GM23248 (cell line): ENCODE measurements at regions not wholly inside any gene's neighbourhood (a gene's known extent, or its start where the extent isn't known, plus 50 kb on each side); places are given as distances from the start of the nearest gene placed in this dataset.

Source experiments
- DNase-seq: peaks from one replicate; pipeline ENCODE4 v3.0.0-alpha.2; 2015
- H2AFZ ChIP-seq: fragments of 200-600 bp; sonication (generic); 2 replicates; pipeline ENCODE4 v1.6.1; 2016; ENCODE audit warnings: antibody characterized with exemption
- H3F3A ChIP-seq: fragments of 200-600 bp; sonication (generic); 2 replicates; pipeline ENCODE4 v1.6.1; 2016; ENCODE audit warnings: mild to moderate bottlenecking, antibody characterized with exemption, mixed run types; ENCODE audit not compliant: insufficient read depth
- H3K27ac ChIP-seq: fragments of 200-600 bp; sonication (generic); 2 replicates; pipeline ENCODE4 v1.5.1; 2016; ENCODE audit warnings: mild to moderate bottlenecking
- H3K27me3 ChIP-seq: fragments of 200-600 bp; sonication (generic); replicated peaks from 2 replicates; pipeline ENCODE4 v1.6.1; 2016; ENCODE audit warnings: mild to moderate bottlenecking; ENCODE audit not compliant: insufficient read depth
- H3K36me3 ChIP-seq: fragments of 200-600 bp; sonication (generic); 2 replicates; pipeline ENCODE4 v1.6.1; 2016; ENCODE audit warnings: low read depth, mild to moderate bottlenecking
- H3K4me1 ChIP-seq: fragments of 200-600 bp; sonication (generic); 2 replicates; pipeline ENCODE4 v1.6.1; 2016; ENCODE audit warnings: mild to moderate bottlenecking; ENCODE audit not compliant: insufficient read depth
- H3K4me2 ChIP-seq: fragments of 200-600 bp; sonication (generic); one replicate; pipeline ENCODE4 v1.6.1; 2016; ENCODE audit warnings: mild to moderate bottlenecking; ENCODE audit not compliant: unreplicated experiment
- H3K4me3 ChIP-seq: fragments of 200-600 bp; sonication (generic); 2 replicates; pipeline ENCODE4 v1.5.1; 2016; ENCODE audit warnings: mild to moderate bottlenecking
- H3K79me2 ChIP-seq: fragments of 200-600 bp; sonication (generic); 2 replicates; pipeline ENCODE4 v1.6.1; 2016; ENCODE audit warnings: mild to moderate bottlenecking; ENCODE audit not compliant: insufficient read depth
- H3K9ac ChIP-seq: fragments of 200-600 bp; sonication (generic); 2 replicates; pipeline ENCODE4 v1.6.1; 2016; ENCODE audit warnings: mild to moderate bottlenecking
- H3K9me2 ChIP-seq: fragments of 200-600 bp; sonication (generic); 2 replicates; pipeline ENCODE4 v1.6.1; 2016; ENCODE audit warnings: mixed run types, mild to moderate bottlenecking, moderate library complexity; ENCODE audit not compliant: insufficient read depth
- H3K9me3 ChIP-seq: fragments of 200-600 bp; sonication (generic); one replicate; pipeline ENCODE4 v1.6.1; 2017; ENCODE audit warnings: low read depth
- H4K20me1 ChIP-seq: fragments of 200-600 bp; sonication (generic); 2 replicates; pipeline ENCODE4 v1.6.0; 2016; ENCODE audit not compliant: insufficient read depth
- EZH2 ChIP-seq: fragments of 200-600 bp; sonication (generic); IDR thresholded peaks from 2 replicates; pipeline ENCODE4 v1.6.1; 2018; ENCODE audit warnings: antibody characterized with exemption, mild to moderate bottlenecking; ENCODE audit not compliant: insufficient read depth, poor library complexity, severe bottlenecking
- EZH2phosphoT487 ChIP-seq: fragments of 200-600 bp; sonication (generic); IDR thresholded peaks from 2 replicates; pipeline ENCODE4 v1.6.1; 2018; ENCODE audit warnings: antibody characterized with exemption, moderate library complexity, mild to moderate bottlenecking, low read depth; ENCODE audit not compliant: insufficient read depth
- WGBS, 2 experiments: methylation state at CpG; one replicate each; pipeline ENCODE4 v1.1.6; 2015 to 2017; ENCODE audit warnings: low lambda C conversion rate in 2 of 2, low coverage in 1 of 2; ENCODE audit errors: missing lambda C conversion rate in 2 of 2; 5-methylcytosine and 5-hydroxymethylcytosine counted together
- in situ Hi-C: fragments of 300-500 bp; cut with MboI; formaldehyde crosslinking; loops from 2 replicates; pipeline ENCODE4 v1.15.0; 2020

- no peaks in the 10 kb centered on the region for H3K9me3 ChIP-seq
- no peak overlapping the region for H3K27ac ChIP-seq
- H4K20me1 ChIP-seq = no peaks in the 10 kb centered on the region
- no peak overlapping the region for H3K9ac ChIP-seq
- DNase-seq = no peak
- H3K36me3 ChIP-seq = no peaks in the 10 kb centered on the region
- TF ChIP-seq EZH2phosphoT487 = no peak
- no peak for TF ChIP-seq EZH2
- no peaks in the 10 kb centered on the region for H3F3A ChIP-seq
- H3K9me2 ChIP-seq = no peaks in the 10 kb centered on the region
- in situ Hi-C loops = no loop called here
- 55 to 60% methylated on average over 1 of the region's 1 CpG for WGBS, 2 experiments
- H3K4me1 ChIP-seq = no peaks in the 10 kb centered on the region
- no peak overlapping the region for H3K4me2 ChIP-seq
- H3K4me3 ChIP-seq = no peak overlapping the region
- no peaks in the 10 kb centered on the region for H3K27me3 ChIP-seq
- no peaks in the 10 kb centered on the region for H3K79me2 ChIP-seq
- no peak overlapping the region for H2AFZ ChIP-seq
Measured at GRCh38 chr6:55049866-55050265, 124.4 kb upstream of the HCRTR2 start.

GRCh38 chr6:55052846-55053245 is 121.5 kb upstream of the HCRTR2 start:
- no peaks in the 10 kb centered on the region for H3F3A ChIP-seq
- H2AFZ ChIP-seq = no peak overlapping the region
- no peak overlapping the region for H3K4me3 ChIP-seq
- no peaks in the 10 kb centered on the region for H3K27me3 ChIP-seq
- H3K4me2 ChIP-seq = no peak overlapping the region
- no peak overlapping the region for H3K27ac ChIP-seq
- in situ Hi-C loops = no loop called here
- no peak for DNase-seq
- H3K9me3 ChIP-seq = no peaks in the 10 kb centered on the region
- no peaks in the 10 kb centered on the region for H3K36me3 ChIP-seq
- no peaks in the 10 kb centered on the region for H4K20me1 ChIP-seq
- no peak overlapping the region for H3K9ac ChIP-seq
- H3K79me2 ChIP-seq = no peaks in the 10 kb centered on the region
- no peaks in the 10 kb centered on the region for H3K4me1 ChIP-seq
- TF ChIP-seq EZH2phosphoT487 (no peak), EZH2 (no peak)
- no peaks in the 10 kb centered on the region for H3K9me2 ChIP-seq

GRCh38 chr6:55058682-55059081 is 115.6 kb upstream of the HCRTR2 start:
- no peak overlapping the region for H3K9ac ChIP-seq
- no peaks in the 10 kb centered on the region for H3F3A ChIP-seq
- no peak for TF ChIP-seq EZH2
- TF ChIP-seq EZH2phosphoT487 = no peak
- no peak overlapping the region for H3K4me3 ChIP-seq
- no peaks in the 10 kb centered on the region for H4K20me1 ChIP-seq
- no peaks in the 10 kb centered on the region for H3K9me3 ChIP-seq
- no peaks in the 10 kb centered on the region for H3K4me1 ChIP-seq
- H3K27ac ChIP-seq = no peak overlapping the region
- H3K4me2 ChIP-seq = no peak overlapping the region
- H3K36me3 ChIP-seq = no peaks in the 10 kb centered on the region
- no peaks in the 10 kb centered on the region for H3K79me2 ChIP-seq
- no peak overlapping the region for H2AFZ ChIP-seq
- no peaks in the 10 kb centered on the region for H3K27me3 ChIP-seq
- in situ Hi-C loops = no loop called here
- DNase-seq = no peak
- no peaks in the 10 kb centered on the region for H3K9me2 ChIP-seq

- H3F3A ChIP-seq = no peaks in the 10 kb centered on the region
- H3K9me3 ChIP-seq = no peaks in the 10 kb centered on the region
- H3K4me2 ChIP-seq = no peak overlapping the region
- H3K79me2 ChIP-seq = no peaks in the 10 kb centered on the region
- H3K9ac ChIP-seq = no peak overlapping the region
- H3K27ac ChIP-seq = no peak overlapping the region
- in situ Hi-C loops = loop anchor here (10.0 kb wide), 1 partner anchor 1080 kb away; no protein-coding TSS in a partner anchor
- 35 to 55% methylated on average over 3 of the region's 3 CpGs for WGBS, 2 experiments
- no peak for TF ChIP-seq EZH2
- no peak for TF ChIP-seq EZH2phosphoT487
- no peaks in the 10 kb centered on the region; the same call in 1 of the 2 replicates for H3K27me3 ChIP-seq
- no peaks in the 10 kb centered on the region for H3K4me1 ChIP-seq
- H4K20me1 ChIP-seq = no peaks in the 10 kb centered on the region
- no peak for DNase-seq
- no peak overlapping the region for H2AFZ ChIP-seq
- no peaks in the 10 kb centered on the region for H3K9me2 ChIP-seq
- no peaks in the 10 kb centered on the region for H3K36me3 ChIP-seq
- no peak overlapping the region for H3K4me3 ChIP-seq
Measured at GRCh38 chr6:55064711-55065420, 109.4 kb upstream of the HCRTR2 start.
